Small intestine (tissue), 7 donors: ENCODE measurements at regions not wholly inside any gene's neighbourhood (a gene's known extent, or its start where the extent isn't known, plus 50 kb on each side); places are given as distances from the start of the nearest gene placed in this dataset.

Experiments used
- DNase-seq, 2 donors: peaks; one replicate each; pipeline versions ENCODE4 v3.0.0 to v3.0.0-alpha.2; 2013
- FAIRE-seq: peaks from 2 replicates; lab custom pipeline; 2012; peaks lifted over from hg19 to GRCh38; lab: Jason Lieb, UNC
- H3K27ac ChIP-seq, 3 donors: one replicate each; pipeline ENCODE4 v1.5.1; 2013; ENCODE audit warnings: low read length in 2 of 3, mild to moderate bottlenecking in 2 of 3, control low read depth in 1 of 3, inconsistent platforms in 1 of 3, low read depth in 1 of 3, moderate library complexity in 1 of 3
- H3K27me3 ChIP-seq, 3 donors: one replicate each; pipeline ENCODE4 v1.6.1; 2013; ENCODE audit warnings: low read length in 3 of 3, inconsistent platforms in 1 of 3; ENCODE audit not compliant: control insufficient read depth in 3 of 3, insufficient read depth in 3 of 3
- H3K36me3 ChIP-seq, 3 donors: one replicate each; pipeline ENCODE4 v1.6.1; 2013; ENCODE audit warnings: low read length in 3 of 3, inconsistent platforms in 1 of 3, low read depth in 1 of 3, mild to moderate bottlenecking in 1 of 3, moderate library complexity in 1 of 3; ENCODE audit not compliant: control insufficient read depth in 3 of 3, insufficient read depth in 2 of 3
- H3K4me1 ChIP-seq, 3 donors: one replicate each; pipeline ENCODE4 v1.6.1; 2013; ENCODE audit warnings: low read length in 2 of 3, inconsistent platforms in 1 of 3, low read depth in 1 of 3, mild to moderate bottlenecking in 1 of 3, moderate library complexity in 1 of 3; ENCODE audit not compliant: control insufficient read depth in 3 of 3, insufficient read depth in 2 of 3
- H3K4me3 ChIP-seq, 3 donors: one replicate each; pipeline ENCODE4 v1.5.1; 2013; ENCODE audit warnings: low read length in 3 of 3, control low read depth in 1 of 3, inconsistent platforms in 1 of 3, low read depth in 1 of 3, mild to moderate bottlenecking in 1 of 3, moderate library complexity in 1 of 3
- H3K9me3 ChIP-seq, 2 donors: one replicate each; pipeline ENCODE4 v1.6.1; 2013; ENCODE audit warnings: low read depth in 1 of 2, low read length in 1 of 2; ENCODE audit not compliant: control insufficient read depth in 2 of 2, insufficient read depth in 1 of 2
- WGBS, 3 donors: extraction: QIAGEN DNeasy Blood & Tissue Kit; methylation state at CpG; one replicate each; pipeline ENCODE4 v1.1.7; 2013; 5-methylcytosine and 5-hydroxymethylcytosine counted together
- donor health status: healthy with polysubstance abuse.
- donor health status: control.
- donor health status: control.
- donor health status: Bipolar disorder and iron deficiency.
- donor health status: healthy.

DNA sequence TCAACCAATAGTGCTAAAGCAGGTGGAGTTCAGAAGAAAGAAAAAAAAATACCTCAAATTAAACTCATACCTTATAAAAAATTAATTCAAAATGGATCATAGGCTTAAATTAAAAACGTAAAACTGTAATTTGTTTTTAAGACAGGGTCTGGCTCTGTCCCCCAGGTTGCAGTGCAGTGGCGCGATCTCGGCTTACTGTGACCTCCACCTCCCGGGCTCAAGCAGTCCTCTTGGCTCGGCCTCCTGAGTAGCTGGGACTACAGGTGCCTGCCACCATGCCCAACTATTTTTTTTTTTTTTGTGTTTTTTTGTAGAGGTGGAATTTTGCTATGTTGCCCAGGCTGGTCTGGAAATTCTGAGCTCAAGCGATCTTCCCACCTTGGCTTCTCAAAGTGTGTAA is 111.6 kb downstream of the HDGFL1 start:
- 93 to 94% (median 93%) methylated on average over 7 of the region's 7 CpGs for WGBS, 3 donors
- DNase-seq (no peak), FAIRE-seq (no peak)
- no peak overlapping the region for H3K27ac ChIP-seq
- no peaks in the 10 kb centered on the region for H3K9me3 ChIP-seq
- no peaks in the 10 kb centered on the region for H3K27me3 ChIP-seq
- no peaks in the 10 kb centered on the region for H3K36me3 ChIP-seq
- no peak overlapping the region for H3K4me3 ChIP-seq
- H3K4me1 ChIP-seq: no peaks in the 10 kb centered on the region

DNA sequence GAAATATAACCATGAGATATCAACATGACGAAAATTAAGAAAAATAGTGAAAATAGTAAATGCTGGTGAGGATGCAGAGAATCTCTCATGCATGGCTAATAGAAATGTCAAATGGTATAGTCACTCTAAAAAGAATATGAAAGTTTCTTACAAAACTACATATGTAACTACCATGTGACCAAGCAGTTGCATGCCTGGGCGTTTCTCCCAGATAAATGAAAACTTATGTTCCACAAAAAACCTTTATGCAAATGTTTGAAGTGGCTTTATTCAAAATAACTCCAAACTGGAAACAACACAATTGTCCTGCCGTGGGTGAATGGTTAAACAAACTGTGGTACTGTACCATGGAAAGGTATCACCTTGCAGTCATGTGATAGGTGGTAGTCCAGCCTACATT is 112.4 kb downstream of the HDGFL1 start:
- no peaks in the 10 kb centered on the region for H3K27me3 ChIP-seq
- DNase-seq (no peak), FAIRE-seq (no peak)
- no peak overlapping the region for H3K4me3 ChIP-seq
- H3K36me3 ChIP-seq: no peaks in the 10 kb centered on the region
- no peaks in the 10 kb centered on the region for H3K9me3 ChIP-seq
- no peak overlapping the region for H3K27ac ChIP-seq
- 80 to 82% (median 81%) methylated on average over 3 of the region's 3 CpGs for WGBS, 3 donors
- no peaks in the 10 kb centered on the region for H3K4me1 ChIP-seq

DNA sequence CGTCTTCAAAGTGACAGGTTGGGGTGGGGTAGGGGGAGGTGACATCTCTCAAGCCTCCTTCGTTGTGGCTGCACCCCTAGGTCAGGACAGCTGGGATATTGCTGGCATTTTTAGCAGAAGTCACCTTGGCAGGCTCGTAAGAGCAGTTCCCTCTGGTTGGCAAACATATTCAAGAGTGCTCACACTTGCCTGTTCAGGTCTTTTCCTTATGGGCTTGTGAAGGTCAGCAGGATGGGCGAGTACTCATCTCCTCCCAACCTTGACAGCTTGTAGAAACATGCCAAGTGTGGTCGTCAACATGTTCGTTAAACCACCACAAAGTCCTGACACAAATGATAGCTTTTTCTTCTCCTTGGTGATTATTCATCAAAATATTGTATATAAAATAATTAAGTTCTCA is 113.6 kb downstream of the HDGFL1 start:
- FAIRE-seq (no peak), DNase-seq (no peak)
- no peak overlapping the region for H3K4me3 ChIP-seq
- no peak overlapping the region for H3K27ac ChIP-seq
- H3K9me3 ChIP-seq: no peaks in the 10 kb centered on the region
- H3K36me3 ChIP-seq: no peaks in the 10 kb centered on the region
- WGBS, 3 donors: 79 to 80% (median 79%) methylated on average over 6 of the region's 6 CpGs
- no peaks in the 10 kb centered on the region for H3K27me3 ChIP-seq
- no peaks in the 10 kb centered on the region for H3K4me1 ChIP-seq

DNA sequence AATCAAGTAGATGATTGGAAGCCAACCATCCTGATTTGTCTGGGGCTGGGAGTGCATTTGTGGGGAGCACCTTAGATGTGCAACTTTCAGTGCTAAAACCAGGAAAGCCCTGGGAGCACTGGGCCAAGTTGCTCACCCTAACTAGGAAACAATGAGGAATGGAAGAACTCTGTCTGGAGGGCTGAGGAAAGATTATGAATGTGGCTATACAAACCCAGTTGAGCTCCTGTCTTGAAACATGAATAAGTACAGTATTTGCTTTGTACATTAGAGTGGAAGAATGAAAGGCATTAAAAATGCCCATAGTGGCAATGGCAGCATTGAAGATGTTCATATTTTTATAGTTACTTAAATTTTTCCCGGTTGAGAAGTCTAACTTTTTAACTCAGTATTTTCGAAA is 121.1 kb downstream of the HDGFL1 start:
- no peak for FAIRE-seq
- no peak for DNase-seq
- Histone ChIP-seq H3K4me3 (no peak overlapping the region), H3K36me3 (no peaks in the 10 kb centered on the region), H3K4me1 (no peaks in the 10 kb centered on the region), H3K9me3 (no peaks in the 10 kb centered on the region), H3K27ac (no peak overlapping the region), H3K27me3 (no peaks in the 10 kb centered on the region)
- WGBS, 3 donors: 91 to 93% (median 92%) methylated on average over 2 of the region's 2 CpGs

DNA sequence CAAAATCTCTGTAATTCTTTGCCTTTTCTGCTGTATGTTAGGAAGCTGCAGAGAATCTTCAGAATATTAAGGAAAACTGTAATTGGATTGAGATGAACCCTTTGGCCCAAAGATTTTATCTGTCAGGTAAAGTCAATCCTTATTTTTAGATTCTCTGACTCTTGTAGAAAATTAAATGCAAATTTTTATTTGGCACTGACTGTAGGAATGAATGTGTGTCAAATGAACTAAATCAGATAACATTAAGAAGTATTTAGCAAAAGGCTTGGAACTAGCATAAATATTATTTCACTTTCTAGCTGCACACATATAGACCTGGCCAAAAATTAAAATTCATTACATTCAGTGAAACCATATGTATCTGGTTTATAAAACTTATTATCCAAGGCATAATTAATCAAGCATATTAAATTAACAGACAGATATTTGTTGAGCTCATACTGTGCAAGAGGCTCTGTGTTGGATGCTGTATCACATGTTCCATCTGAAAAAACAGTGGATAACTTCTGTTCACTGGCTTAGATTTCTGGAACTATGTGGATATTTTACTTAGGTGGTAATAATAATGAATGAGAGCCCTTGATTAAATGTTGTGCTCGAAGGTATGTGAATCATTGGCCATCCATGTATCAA is 124.8 kb downstream of the HDGFL1 start:
- 80 to 85% (median 80%) methylated on average over 1 of the region's 1 CpG for WGBS, 3 donors
- no peak for FAIRE-seq

DNA sequence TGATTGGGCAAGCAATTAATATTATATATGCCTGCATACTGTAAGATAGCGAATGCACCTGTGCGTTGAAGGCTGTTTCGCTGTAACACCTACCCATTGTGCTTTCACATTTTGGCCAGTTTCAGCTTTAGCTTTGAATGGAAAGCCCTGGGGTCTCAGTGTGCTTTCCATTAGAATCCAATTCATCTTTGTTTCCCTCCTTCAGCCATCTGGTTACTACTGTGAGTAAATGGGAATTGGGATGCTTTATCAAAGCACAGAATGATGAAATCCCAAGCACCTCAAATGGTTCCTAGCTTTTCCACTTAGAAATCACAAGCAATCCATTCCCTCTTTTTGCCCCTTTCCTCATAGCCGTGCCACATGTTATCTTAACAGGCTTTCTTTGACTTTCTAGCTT is 127.1 kb downstream of the HDGFL1 start:
- Histone ChIP-seq H3K4me1 (peaks cover 0 to 5% (median 0%) of the 10 kb centered on the region in 3 donors), H3K27ac (no peak overlapping the region), H3K36me3 (no peaks in the 10 kb centered on the region), H3K4me3 (no peak overlapping the region), H3K27me3 (no peaks in the 10 kb centered on the region), H3K9me3 (no peaks in the 10 kb centered on the region)
- 89 to 92% (median 91%) methylated on average over 4 of the region's 4 CpGs for WGBS, 3 donors
- FAIRE-seq (no peak), DNase-seq (no peak)

More for the DNA sequence above, 124.8 kb downstream of the HDGFL1 start:
- H3K4me3 ChIP-seq: no peak overlapping the region
- no peaks in the 10 kb centered on the region for H3K27me3 ChIP-seq
- H3K4me1 ChIP-seq: peaks cover 0 to 3% (median 0%) of the 10 kb centered on the region in 3 donors
- no peak overlapping the region for H3K27ac ChIP-seq
- H3K9me3 ChIP-seq: no peaks in the 10 kb centered on the region
- H3K36me3 ChIP-seq: no peaks in the 10 kb centered on the region
- DNase-seq: no peak

DNA sequence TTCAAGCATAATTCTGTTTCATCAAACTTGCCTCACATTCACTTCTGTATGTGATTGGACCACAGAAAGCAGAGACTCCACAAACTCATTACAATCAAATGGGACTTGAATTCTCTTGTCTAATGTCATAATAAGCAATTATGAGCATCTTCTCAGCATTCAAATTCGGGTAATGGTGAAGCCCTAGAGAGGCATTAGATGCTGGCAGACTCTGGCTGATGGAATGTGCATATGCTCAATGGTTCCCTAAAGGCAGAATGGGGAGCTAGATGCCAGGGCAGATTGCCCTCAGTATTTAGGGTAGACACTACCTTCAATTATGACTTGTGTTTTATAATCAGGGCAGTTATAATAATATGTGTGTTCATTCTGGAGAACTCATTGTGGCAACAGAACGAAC is 127.9 kb downstream of the HDGFL1 start:
- no peak overlapping the region for H3K4me3 ChIP-seq
- no peaks in the 10 kb centered on the region for H3K9me3 ChIP-seq
- DNase-seq (no peak), FAIRE-seq (no peak)
- H3K27me3 ChIP-seq: no peaks in the 10 kb centered on the region
- 68 to 89% (median 74%) methylated on average over 2 of the region's 2 CpGs for WGBS, 3 donors
- H3K36me3 ChIP-seq: no peaks in the 10 kb centered on the region
- H3K27ac ChIP-seq: no peak overlapping the region
- peaks cover 0 to 5% (median 0%) of the 10 kb centered on the region in 3 donors for H3K4me1 ChIP-seq

DNA sequence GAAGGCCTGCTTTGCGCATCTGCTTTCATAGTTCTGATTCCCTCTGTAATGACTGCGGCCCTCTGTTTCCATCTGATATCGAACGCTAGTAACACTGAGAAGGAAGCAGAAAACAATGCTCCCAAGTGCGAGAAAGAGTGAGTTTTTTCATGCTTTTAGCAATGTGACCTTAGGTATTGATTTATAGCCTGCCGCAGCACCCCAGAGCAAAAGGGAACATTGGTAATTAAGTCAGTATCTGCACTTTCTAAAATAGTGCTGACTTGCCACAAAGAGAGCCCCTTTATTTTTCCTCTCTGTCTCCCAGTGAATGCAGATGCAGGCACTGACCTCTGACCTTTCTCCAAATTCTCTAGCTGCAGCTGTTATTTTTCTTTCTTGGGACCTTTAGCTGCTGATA is 129.8 kb downstream of the HDGFL1 start:
- DNase-seq: no peak
- Histone ChIP-seq H3K36me3 (no peaks in the 10 kb centered on the region), H3K27ac (no peak overlapping the region), H3K4me1 (peaks cover 0 to 5% (median 0%) of the 10 kb centered on the region in 3 donors), H3K27me3 (no peaks in the 10 kb centered on the region), H3K4me3 (no peak overlapping the region), H3K9me3 (no peaks in the 10 kb centered on the region)
- WGBS, 3 donors: 46 to 71% (median 68%) methylated on average over 6 of the region's 6 CpGs
- no peak for FAIRE-seq

DNA sequence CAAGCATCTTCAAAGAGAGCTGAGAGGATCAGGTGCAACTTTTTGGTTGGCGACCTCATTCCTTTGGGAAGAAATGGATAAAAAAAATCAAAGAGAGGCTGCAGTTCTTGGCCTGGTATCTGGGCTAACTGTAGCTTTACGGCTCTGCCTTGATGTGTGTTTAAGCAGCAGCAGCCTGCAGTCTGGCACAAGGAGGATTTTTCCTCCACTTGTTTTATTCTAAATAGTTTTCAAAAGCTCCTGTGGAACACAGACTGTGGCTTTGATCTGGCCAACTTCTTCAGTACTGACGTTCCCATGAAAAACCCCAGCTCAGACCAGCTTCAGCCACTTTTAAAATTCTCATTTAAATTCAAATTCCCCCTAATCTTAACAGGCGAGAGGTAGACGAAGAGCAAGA is 137.3 kb downstream of the HDGFL1 start:
- no peak for FAIRE-seq
- H3K36me3 ChIP-seq: no peaks in the 10 kb centered on the region

More for the DNA sequence above, 137.3 kb downstream of the HDGFL1 start:
- Histone ChIP-seq H3K9me3 (no peaks in the 10 kb centered on the region), H3K4me3 (no peak overlapping the region), H3K27ac (no peak overlapping the region), H3K4me1 (no peaks in the 10 kb centered on the region), H3K27me3 (no peaks in the 10 kb centered on the region)
- no peak for DNase-seq
- 77 to 86% (median 83%) methylated on average over 5 of the region's 5 CpGs for WGBS, 3 donors
